GM21717 (cell line): ENCODE measurements at regions not wholly inside any gene's neighbourhood (a gene's known extent, or its start where the extent isn't known, plus 50 kb on each side); places are given as distances from the start of the nearest gene placed in this dataset.
"Not testable (repeated sequence)": the region's sequence is repeated elsewhere in the genome, so short reads cannot be mapped to it uniquely, and the experiment has no call there.

Experiments
- ATAC-seq: cut with Tn5 transposase; IDR thresholded peaks from one replicate; pipeline ENCODE4 v1.9.1; 2021; ENCODE audit warnings: mild to moderate bottlenecking, moderate library complexity; ENCODE audit not compliant: unreplicated experiment

GRCh38 chr7:13124629-13125028, 437.2 kb downstream of the ARL4A start:
- not testable (repeated sequence) for ATAC-seq

GRCh38 chr7:13126347-13126746, 438.9 kb downstream of the ARL4A start:
- no peak for ATAC-seq

- ATAC-seq = no peak
Measured at GRCh38 chr7:13130321-13130720, 442.9 kb downstream of the ARL4A start.

- ATAC-seq = not testable (repeated sequence)
Measured at GRCh38 chr7:13130906-13131305, 443.5 kb downstream of the ARL4A start.

GRCh38 chr7:13132314-13132713, 444.9 kb downstream of the ARL4A start:
- no peak for ATAC-seq

GRCh38 chr7:13136345-13136744, 448.9 kb downstream of the ARL4A start:
- not testable (repeated sequence) for ATAC-seq

- no peak for ATAC-seq
Measured at GRCh38 chr7:13139436-13139835, 452.0 kb downstream of the ARL4A start.

GRCh38 chr7:13144673-13145072, 457.2 kb downstream of the ARL4A start:
- ATAC-seq = no peak

GRCh38 chr7:13148548-13148947, 461.1 kb downstream of the ARL4A start:
- ATAC-seq = no peak

- ATAC-seq = no peak
Measured at GRCh38 chr7:13151978-13152377, 464.5 kb downstream of the ARL4A start.

- ATAC-seq = no peak
Measured at GRCh38 chr7:13152755-13153154, 465.3 kb downstream of the ARL4A start.

GRCh38 chr7:13153266-13153665, 465.8 kb downstream of the ARL4A start:
- ATAC-seq = no peak

GRCh38 chr7:13153742-13154141, 466.3 kb downstream of the ARL4A start:
- ATAC-seq = no peak

- ATAC-seq = no peak
Measured at GRCh38 chr7:13155188-13155587, 467.8 kb downstream of the ARL4A start.

GRCh38 chr7:13159003-13159402, 471.6 kb downstream of the ARL4A start:
- no peak for ATAC-seq

GRCh38 chr7:13159467-13160184, 472.2 kb downstream of the ARL4A start:
- peak; percentile 48 for ATAC-seq

- no peak for ATAC-seq
Measured at GRCh38 chr7:13161125-13161524, 473.7 kb downstream of the ARL4A start.

- ATAC-seq = no peak
Measured at GRCh38 chr7:13165854-13166253, 478.4 kb downstream of the ARL4A start.

- no peak for ATAC-seq
Measured at GRCh38 chr7:13166801-13167200, 479.4 kb downstream of the ARL4A start.

GRCh38 chr7:13169356-13169755, 481.9 kb downstream of the ARL4A start:
- no peak for ATAC-seq

- no peak for ATAC-seq
Measured at GRCh38 chr7:13174991-13175390, 487.6 kb downstream of the ARL4A start.

- no peak for ATAC-seq
Measured at GRCh38 chr7:13179011-13179582, 491.7 kb downstream of the ARL4A start.
